IPS-20b (cell line): ENCODE measurements at regions not wholly inside any gene's neighbourhood (a gene's known extent, or its start where the extent isn't known, plus 50 kb on each side); places are given as distances from the start of the nearest gene placed in this dataset.
"Not testable (repeated sequence)": the region's sequence is repeated elsewhere in the genome, so short reads cannot be mapped to it uniquely, and the experiment has no call there.

Experiments
- H3K27ac ChIP-seq: one replicate; pipeline ENCODE4 v1.5.1; 2013; ENCODE audit warnings: low read length
- H3K27me3 ChIP-seq: 2 replicates; pipeline ENCODE4 v1.6.1; 2013; ENCODE audit warnings: mild to moderate bottlenecking, low read length, inconsistent platforms; ENCODE audit not compliant: insufficient read depth
- H3K36me3 ChIP-seq: 2 replicates; pipeline ENCODE4 v1.6.1; 2013; ENCODE audit warnings: low read depth, mild to moderate bottlenecking, inconsistent platforms, low read length, moderate library complexity; ENCODE audit not compliant: insufficient read depth
- H3K4me1 ChIP-seq: 2 replicates; pipeline ENCODE4 v1.6.1; 2013; ENCODE audit warnings: mild to moderate bottlenecking, control low read depth, inconsistent platforms, low read length, moderate library complexity; ENCODE audit not compliant: insufficient read depth
- H3K4me3 ChIP-seq: 2 replicates; pipeline ENCODE4 v1.5.1; 2013; ENCODE audit warnings: mild to moderate bottlenecking, low read length, inconsistent platforms
- H3K9ac ChIP-seq: 2 replicates; pipeline ENCODE4 v1.6.1; 2013; ENCODE audit warnings: low read depth, mild to moderate bottlenecking, inconsistent platforms, low read length, moderate library complexity
- H3K9me3 ChIP-seq: 2 replicates; pipeline ENCODE4 v1.6.1; 2013; ENCODE audit warnings: mild to moderate bottlenecking, low read depth, low read length, inconsistent platforms; ENCODE audit not compliant: insufficient read depth

- H3K9me3 ChIP-seq, result peaks cover 5% of the 10 kb centered on the region
- H3K36me3 ChIP-seq, result no peaks in the 10 kb centered on the region
- no peak overlapping the region for H3K27ac ChIP-seq
- H3K4me1 ChIP-seq, result no peaks in the 10 kb centered on the region
- H3K27me3 ChIP-seq, result no peaks in the 10 kb centered on the region
- H3K9ac ChIP-seq, result no peak overlapping the region
- no peak overlapping the region for H3K4me3 ChIP-seq
These were observed 407.3 kb downstream of the GBE1 start for GRCh38 chr3:81354119-81354518.

- H3K4me1 ChIP-seq, result no peaks in the 10 kb centered on the region
- H3K9me3 ChIP-seq, result peaks cover under 1% of the 10 kb centered on the region
- H3K27me3 ChIP-seq, result no peaks in the 10 kb centered on the region
- no peak overlapping the region for H3K27ac ChIP-seq
- H3K4me3 ChIP-seq, result no peak overlapping the region
- no peaks in the 10 kb centered on the region for H3K36me3 ChIP-seq
- no peak overlapping the region for H3K9ac ChIP-seq
These were observed 408.6 kb downstream of the GBE1 start for GRCh38 chr3:81352867-81353266.

GRCh38 chr3:81349816-81350340 lies 411.6 kb downstream of the GBE1 start:
- Histone ChIP-seq H3K9ac (no peak overlapping the region), H3K27me3 (no peaks in the 10 kb centered on the region), H3K4me3 (no peak overlapping the region), H3K36me3 (no peaks in the 10 kb centered on the region), H3K27ac (no peak overlapping the region), H3K4me1 (no peaks in the 10 kb centered on the region), H3K9me3 (no peaks in the 10 kb centered on the region)

- no peak overlapping the region for H3K27ac ChIP-seq
- no peaks in the 10 kb centered on the region for H3K4me1 ChIP-seq
- no peaks in the 10 kb centered on the region for H3K9me3 ChIP-seq
- H3K36me3 ChIP-seq, result no peaks in the 10 kb centered on the region
- no peak overlapping the region for H3K9ac ChIP-seq
- H3K4me3 ChIP-seq, result no peak overlapping the region
- H3K27me3 ChIP-seq, result no peaks in the 10 kb centered on the region
These were observed 422.2 kb downstream of the GBE1 start for GRCh38 chr3:81339040-81339845.

- H3K4me3 ChIP-seq, result no peak overlapping the region
- H3K9me3 ChIP-seq, result no peaks in the 10 kb centered on the region
- H3K36me3 ChIP-seq, result no peaks in the 10 kb centered on the region
- no peak overlapping the region for H3K9ac ChIP-seq
- no peaks in the 10 kb centered on the region for H3K4me1 ChIP-seq
- H3K27me3 ChIP-seq, result no peaks in the 10 kb centered on the region
- no peak overlapping the region for H3K27ac ChIP-seq
These were observed 425.0 kb downstream of the GBE1 start for GRCh38 chr3:81336470-81336869.

GRCh38 chr3:81329835-81330234 lies 431.6 kb downstream of the GBE1 start:
- not testable (repeated sequence) for H3K36me3 ChIP-seq, H3K4me3 ChIP-seq, H3K9ac ChIP-seq, H3K4me1 ChIP-seq, H3K9me3 ChIP-seq, H3K27ac ChIP-seq, H3K27me3 ChIP-seq

GRCh38 chr3:81326245-81326644 lies 435.2 kb downstream of the GBE1 start:
- Histone ChIP-seq H3K9ac (no peak overlapping the region), H3K36me3 (no peaks in the 10 kb centered on the region), H3K9me3 (no peaks in the 10 kb centered on the region), H3K27ac (no peak overlapping the region), H3K4me1 (no peaks in the 10 kb centered on the region), H3K4me3 (no peak overlapping the region), H3K27me3 (no peaks in the 10 kb centered on the region)

- H3K27ac ChIP-seq, result no peak overlapping the region
- H3K4me1 ChIP-seq, result no peaks in the 10 kb centered on the region
- no peaks in the 10 kb centered on the region for H3K9me3 ChIP-seq
- no peaks in the 10 kb centered on the region for H3K36me3 ChIP-seq
- H3K4me3 ChIP-seq, result no peak overlapping the region
- H3K27me3 ChIP-seq, result no peaks in the 10 kb centered on the region
- H3K9ac ChIP-seq, result no peak overlapping the region
These were observed 440.6 kb downstream of the GBE1 start for GRCh38 chr3:81320862-81321261.

- H3K4me3 ChIP-seq, result no peak overlapping the region
- no peak overlapping the region for H3K27ac ChIP-seq
- H3K36me3 ChIP-seq, result no peaks in the 10 kb centered on the region
- H3K9ac ChIP-seq, result no peak overlapping the region
- no peaks in the 10 kb centered on the region for H3K4me1 ChIP-seq
- no peaks in the 10 kb centered on the region for H3K27me3 ChIP-seq
- H3K9me3 ChIP-seq, result no peaks in the 10 kb centered on the region
These were observed 446.4 kb downstream of the GBE1 start for GRCh38 chr3:81315030-81315429.

- H3K4me3 ChIP-seq, result no peak overlapping the region
- no peaks in the 10 kb centered on the region for H3K27me3 ChIP-seq
- H3K4me1 ChIP-seq, result no peaks in the 10 kb centered on the region
- H3K36me3 ChIP-seq, result no peaks in the 10 kb centered on the region
- H3K9me3 ChIP-seq, result no peaks in the 10 kb centered on the region
- no peak overlapping the region for H3K9ac ChIP-seq
- H3K27ac ChIP-seq, result no peak overlapping the region
These were observed 450.1 kb downstream of the GBE1 start for GRCh38 chr3:81311321-81311720.

GRCh38 chr3:81308306-81308705 lies 453.1 kb downstream of the GBE1 start:
- H3K9ac ChIP-seq, result no peak overlapping the region
- no peaks in the 10 kb centered on the region for H3K4me1 ChIP-seq
- H3K4me3 ChIP-seq, result no peak overlapping the region
- H3K27me3 ChIP-seq, result no peaks in the 10 kb centered on the region
- no peaks in the 10 kb centered on the region for H3K36me3 ChIP-seq
- H3K9me3 ChIP-seq, result no peaks in the 10 kb centered on the region
- H3K27ac ChIP-seq, result no peak overlapping the region

GRCh38 chr3:81307221-81307620 lies 454.2 kb downstream of the GBE1 start:
- H3K36me3 ChIP-seq, result no peaks in the 10 kb centered on the region
- H3K9me3 ChIP-seq, result no peaks in the 10 kb centered on the region
- no peaks in the 10 kb centered on the region for H3K4me1 ChIP-seq
- H3K4me3 ChIP-seq, result no peak overlapping the region
- no peaks in the 10 kb centered on the region for H3K27me3 ChIP-seq
- no peak overlapping the region for H3K9ac ChIP-seq
- H3K27ac ChIP-seq, result no peak overlapping the region
